Motor neuron (in vitro differentiated cells): ENCODE measurements at regions not wholly inside any gene's neighbourhood (a gene's known extent, or its start where the extent isn't known, plus 50 kb on each side); places are given as distances from the start of the nearest gene placed in this dataset.

Experiments
- ATAC-seq, 8 experiments: fragments of 200-7000 bp; cut with Tn5 transposase; replicated peaks in 6 of 8; 2 replicates each; pipeline ENCODE4 v1.8.0; 2021; ENCODE audit warnings: mild to moderate bottlenecking in 8 of 8, moderate library complexity in 8 of 8
- H3K27ac ChIP-seq, 2 donors: fragments of 250-450 bp; sonication (Bioruptor Pico); 2 replicates each; pipeline ENCODE4 v1.9.0; 2021; ENCODE audit warnings: antibody characterized with exemption in 2 of 2, mild to moderate bottlenecking in 2 of 2, moderate library complexity in 1 of 2
- H3K4me1 ChIP-seq, 2 donors: fragments of 250-450 bp; sonication (Bioruptor Pico); replicated peaks in 1 of 2; 2 replicates each; pipeline ENCODE4 v1.6.1; 2021; ENCODE audit warnings: antibody characterized with exemption in 2 of 2, mild to moderate bottlenecking in 2 of 2, moderate library complexity in 1 of 2
- H3K4me3 ChIP-seq, 5 donors: fragments of 250-450 bp; sonication (Bioruptor Pico); 2 replicates each; pipeline ENCODE4 v1.9.0; 2021; ENCODE audit warnings: antibody characterized with exemption in 5 of 5, mild to moderate bottlenecking in 5 of 5, moderate library complexity in 4 of 5
- WGBS, 10 experiments: fragments of 450-650 bp; shearing (Covaris generic); methylation state at CpG; one replicate each; pipeline ENCODE4 v1.0.0; 2022; 5-methylcytosine and 5-hydroxymethylcytosine counted together
- in situ Hi-C, 9 experiments: fragments of 400-800 bp; cut with MboI; loops; one replicate each; pipeline ENCODE4 v1.15.0; 2021; ENCODE audit warnings: low sequenced_read_pairs in 9 of 9, low pct_unique_long_range_greater_than_20kb in 2 of 9; ENCODE audit not compliant: unreplicated experiment in 9 of 9

- WGBS, 10 experiments, result 20 to 75% (median 58%) methylated on average over 1 to 7 of the region's 15 CpGs; no CpG with 5 or more reads in 2 of the 10 experiments
These were observed 115.5 kb downstream of the TWIST2 start for GRCh38 chr2:238963161-238963970.

GRCh38 chr2:238963971-238964328 lies 116.1 kb downstream of the TWIST2 start:
- WGBS, 10 experiments, result 80% methylated on average over 1 of the region's 2 CpGs; no CpG with 5 or more reads in 9 of the 10 experiments
- in situ Hi-C loops, result no loop called here
- no peak for ATAC-seq

More at GRCh38 chr2:238963161-238963970, 115.5 kb downstream of the TWIST2 start:
- no peaks in the 10 kb centered on the region for H3K4me1 ChIP-seq
- in situ Hi-C loops, result no loop called here
- no peak overlapping the region for H3K27ac ChIP-seq
- H3K4me3 ChIP-seq, result no peak overlapping the region
- ATAC-seq, result peak in 1 of 8 experiments; percentile 20

GRCh38 chr2:238964544-238965067 lies 116.7 kb downstream of the TWIST2 start:
- ATAC-seq, result no peak
- Histone ChIP-seq H3K27ac (no peak overlapping the region), H3K4me1 (peaks cover 9 to 12% of the 10 kb centered on the region in 2 donors), H3K4me3 (no peak overlapping the region)
- 50 to 90% (median 76%) methylated on average over 2 to 6 of the region's 12 CpGs; no CpG with 5 or more reads in 6 of the 10 experiments for WGBS, 10 experiments
- in situ Hi-C loops, result no loop called here

More at GRCh38 chr2:238963971-238964328, 116.1 kb downstream of the TWIST2 start:
- Histone ChIP-seq H3K27ac (no peak overlapping the region), H3K4me3 (no peak overlapping the region), H3K4me1 (peaks cover 4 to 5% of the 10 kb centered on the region in 2 donors)

- Histone ChIP-seq H3K4me3 (no peak overlapping the region), H3K4me1 (peaks cover 9 to 14% of the 10 kb centered on the region in 2 donors), H3K27ac (no peak overlapping the region)
- no peak for ATAC-seq
- in situ Hi-C loops, result no loop called here
- WGBS, 10 experiments, result 70 to 96% (median 83%) methylated on average over 1 to 4 of the region's 18 CpGs; no CpG with 5 or more reads in 6 of the 10 experiments
These were observed 117.6 kb downstream of the TWIST2 start for GRCh38 chr2:238965371-238966071.

- 80 to 95% (median 91%) methylated on average over 1 to 28 of the region's 46 CpGs; no CpG with 5 or more reads in 3 of the 10 experiments for WGBS, 10 experiments
- no peak overlapping the region for H3K27ac ChIP-seq
- no peak for ATAC-seq
- H3K4me3 ChIP-seq, result no peak overlapping the region
- in situ Hi-C loops, result no loop called here
- peaks cover 9 to 14% of the 10 kb centered on the region in 2 donors for H3K4me1 ChIP-seq
These were observed 118.4 kb downstream of the TWIST2 start for GRCh38 chr2:238966072-238966937.

GRCh38 chr2:238967031-238967977 lies 119.4 kb downstream of the TWIST2 start:
- in situ Hi-C loops, result no loop called here
- no peak overlapping the region for H3K27ac ChIP-seq
- 65 to 100% (median 83%) methylated on average over 1 to 18 of the region's 43 CpGs; no CpG with 5 or more reads in 1 of the 10 experiments for WGBS, 10 experiments
- H3K4me3 ChIP-seq, result no peak overlapping the region
- peak in 1 of 8 experiments; percentile 11 for ATAC-seq
- peaks cover 9 to 14% of the 10 kb centered on the region in 2 donors for H3K4me1 ChIP-seq

- Histone ChIP-seq H3K4me3 (no peak overlapping the region), H3K27ac (no peak overlapping the region), H3K4me1 (peaks cover 13 to 17% of the 10 kb centered on the region in 2 donors)
- in situ Hi-C loops, result no loop called here
- 60 to 89% (median 80%) methylated on average over 1 to 6 of the region's 8 CpGs; no CpG with 5 or more reads in 5 of the 10 experiments for WGBS, 10 experiments
- ATAC-seq, result no peak
These were observed 120.1 kb downstream of the TWIST2 start for GRCh38 chr2:238967978-238968360.

- peaks cover 20 to 22% of the 10 kb centered on the region in 2 donors for H3K4me1 ChIP-seq
- H3K4me3 ChIP-seq, result no peak overlapping the region
- in situ Hi-C loops, result no loop called here
- H3K27ac ChIP-seq, result peak overlapping the region in 1 of 2 donors; percentile 20
- WGBS, 10 experiments, result 30 to 80% (median 50%) methylated on average over 1 to 2 of the region's 18 CpGs; no CpG with 5 or more reads in 5 of the 10 experiments
- peak in 3 of 8 experiments; percentile 42 to 69 (median 64) for ATAC-seq
These were observed 120.9 kb downstream of the TWIST2 start for GRCh38 chr2:238968616-238969384.

GRCh38 chr2:238969857-238970256 lies 122.0 kb downstream of the TWIST2 start:
- in situ Hi-C loops, result no loop called here
- 40 to 100% (median 67%) methylated on average over 1 to 2 of the region's 4 CpGs; no CpG with 5 or more reads in 5 of the 10 experiments for WGBS, 10 experiments
- ATAC-seq, result no peak
- Histone ChIP-seq H3K4me3 (no peak overlapping the region), H3K27ac (no peak overlapping the region), H3K4me1 (peaks cover 20 to 22% of the 10 kb centered on the region in 2 donors)

- ATAC-seq, result peak; percentile 71 to 96 (median 79)
- WGBS, 10 experiments, result 0 to 43% (median 37%) methylated on average over 1 to 5 of the region's 9 CpGs; no CpG with 5 or more reads in 6 of the 10 experiments
- in situ Hi-C loops, result no loop called here
- peaks cover 20 to 22% of the 10 kb centered on the region in 2 donors for H3K4me1 ChIP-seq
- no peak overlapping the region for H3K4me3 ChIP-seq
- H3K27ac ChIP-seq, result no peak overlapping the region
These were observed 122.7 kb downstream of the TWIST2 start for GRCh38 chr2:238970553-238971081.
